Testis (tissue), 2 donors: ENCODE measurements at regions not wholly inside any gene's neighbourhood (a gene's known extent, or its start where the extent isn't known, plus 50 kb on each side); places are given as distances from the start of the nearest gene placed in this dataset.

ENCODE experiments used
- DNase-seq: peaks from one replicate; pipeline ENCODE4 v3.0.0-alpha.2; 2019
- H3K27ac ChIP-seq, 2 donors: fragments of 200-600 bp; sonication (generic); one replicate each; pipeline ENCODE4 v1.5.1; 2019
- H3K27me3 ChIP-seq: fragments of 200-600 bp; sonication (generic); one replicate; pipeline ENCODE4 v1.5.1; 2019
- H3K36me3 ChIP-seq: fragments of 200-600 bp; sonication (generic); one replicate; pipeline ENCODE4 v1.5.1; 2017; ENCODE audit warnings: low read depth; ENCODE audit errors: missing control alignments
- H3K4me1 ChIP-seq: fragments of 200-600 bp; sonication (generic); one replicate; pipeline ENCODE4 v1.5.1; 2019
- H3K4me3 ChIP-seq, 2 donors: fragments of 200-600 bp; sonication (generic); one replicate each; pipeline ENCODE4 v1.5.1; 2017 to 2019
- H3K9me3 ChIP-seq: fragments of 200-600 bp; sonication (generic); one replicate; pipeline ENCODE4 v1.5.1; 2017
- CTCF ChIP-seq, 3 experiments: fragments of 450-650 bp in 2 of 3; fragments of 200-600 bp in 1 of 3; sonication (generic) in 1 of 3; IDR thresholded peaks; one replicate each; pipeline ENCODE4 v1.5.1; 2016 to 2019; ENCODE audit warnings: antibody characterized with exemption in 3 of 3, mild to moderate bottlenecking in 2 of 3, moderate library complexity in 1 of 3
- POLR2A ChIP-seq: fragments of 450-650 bp; IDR thresholded peaks from one replicate; pipeline ENCODE4 v1.6.1; 2017; ENCODE audit warnings: antibody characterized with exemption, mild to moderate bottlenecking, moderate library complexity
- WGBS, 2 donors: methylation state at CpG; one replicate each; pipeline ENCODE4 v1.1.5; 2018; 5-methylcytosine and 5-hydroxymethylcytosine counted together
- intact Hi-C: fragments of 100-400 bp; cut with DNase I; formaldehyde crosslinking; loops from one replicate; pipeline ENCODE4 v1.15.1; 2023; ENCODE audit warnings: low total_unique reads

- no peak for DNase-seq
- WGBS, 2 donors = 60 to 62% methylated on average over 2 of the region's 2 CpGs
- Histone ChIP-seq H3K27ac (no peak overlapping the region), H3K9me3 (no peaks in the 10 kb centered on the region), H3K27me3 (no peaks in the 10 kb centered on the region), H3K4me1 (no peaks in the 10 kb centered on the region), H3K36me3 (no peaks in the 10 kb centered on the region), H3K4me3 (no peak overlapping the region)
- intact Hi-C loops = no loop called here
- TF ChIP-seq CTCF (IDR thresholded peaks at IDR 0.05) (no peak), POLR2A (no peak)
Measured at GRCh38 chr14:55928276-55928675, 189.9 kb upstream of the PELI2 start.

DNA sequence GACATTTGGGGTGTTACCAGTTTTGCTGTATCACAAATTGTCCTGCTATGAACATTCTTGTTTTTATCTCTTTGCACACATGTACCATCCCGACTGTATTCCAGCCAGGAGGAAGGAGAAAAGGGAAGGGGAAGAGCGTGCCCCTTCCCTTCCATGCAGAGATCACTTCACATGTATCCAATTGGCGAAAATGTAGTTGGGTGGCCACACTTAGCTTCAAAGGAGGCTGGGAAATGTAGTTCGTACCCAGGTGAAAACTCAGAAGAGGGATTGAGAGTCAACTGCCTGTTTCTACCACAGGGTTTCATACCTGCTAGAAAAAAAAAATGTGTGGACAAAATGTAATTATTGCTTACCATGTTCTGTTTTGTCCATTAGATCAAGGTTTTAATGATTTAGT is 189.1 kb upstream of the PELI2 start:
- intact Hi-C loops = no loop called here
- H3K4me1 ChIP-seq = no peaks in the 10 kb centered on the region
- no peaks in the 10 kb centered on the region for H3K27me3 ChIP-seq
- WGBS, 2 donors = 76 to 79% methylated on average over 4 of the region's 4 CpGs
- no peak for DNase-seq
- H3K36me3 ChIP-seq = no peaks in the 10 kb centered on the region
- H3K4me3 ChIP-seq = no peak overlapping the region
- H3K27ac ChIP-seq = no peak overlapping the region
- H3K9me3 ChIP-seq = no peaks in the 10 kb centered on the region
- TF ChIP-seq POLR2A = no peak
- TF ChIP-seq CTCF (IDR thresholded peaks at IDR 0.05) = no peak

DNA sequence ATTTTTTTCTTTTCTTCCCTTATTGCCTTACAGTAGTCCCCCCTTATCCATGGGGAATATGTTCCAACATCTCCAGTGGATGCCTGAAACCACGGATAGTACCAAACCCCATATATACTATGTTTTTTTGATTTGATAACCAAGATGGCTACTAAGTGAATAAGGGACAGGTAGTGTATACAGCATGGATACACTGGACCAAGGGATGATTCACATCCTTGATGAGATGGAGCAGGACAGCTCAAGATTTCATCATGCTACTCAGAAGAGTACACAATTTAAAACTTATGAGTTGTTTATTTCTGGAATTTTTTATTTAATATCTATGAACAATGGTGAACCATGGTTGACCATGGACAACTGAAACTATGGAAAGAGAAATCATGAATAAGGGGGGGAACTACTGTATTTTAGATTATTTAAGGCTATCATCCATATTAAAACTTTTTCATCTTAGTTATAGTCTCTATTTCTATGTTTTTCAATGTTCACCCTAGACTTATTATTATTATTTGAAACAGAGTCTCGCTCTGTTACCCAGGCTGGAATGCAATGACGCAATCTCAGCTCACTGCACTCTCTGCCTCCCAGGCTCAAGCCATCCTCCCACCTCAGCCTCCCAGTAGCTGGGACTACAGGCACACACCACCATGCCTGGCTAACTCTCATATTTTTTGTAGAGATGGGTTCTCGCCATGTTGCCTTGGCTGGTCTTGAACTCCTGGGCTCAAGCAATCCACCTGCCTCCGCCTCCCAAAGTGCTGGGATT is 188.0 kb upstream of the PELI2 start:
- no peaks in the 10 kb centered on the region for H3K36me3 ChIP-seq
- no peak overlapping the region for H3K27ac ChIP-seq
- 89 to 97% methylated on average over 5 of the region's 5 CpGs for WGBS, 2 donors
- no peaks in the 10 kb centered on the region for H3K27me3 ChIP-seq
- intact Hi-C loops = no loop called here
- no peak for DNase-seq
- no peaks in the 10 kb centered on the region for H3K4me1 ChIP-seq
- H3K9me3 ChIP-seq = no peaks in the 10 kb centered on the region
- H3K4me3 ChIP-seq = no peak overlapping the region
- TF ChIP-seq POLR2A (no peak), CTCF (IDR thresholded peaks at IDR 0.05) (no peak)

- Histone ChIP-seq H3K36me3 (no peaks in the 10 kb centered on the region), H3K27me3 (no peaks in the 10 kb centered on the region), H3K4me1 (no peaks in the 10 kb centered on the region), H3K27ac (no peak overlapping the region), H3K9me3 (no peaks in the 10 kb centered on the region), H3K4me3 (no peak overlapping the region)
- DNase-seq = no peak
- no peak for TF ChIP-seq CTCF (IDR thresholded peaks at IDR 0.05)
- 53 to 56% methylated on average over 3 of the region's 3 CpGs for WGBS, 2 donors
- intact Hi-C loops = no loop called here
Measured at GRCh38 chr14:55936691-55937090, 181.5 kb upstream of the PELI2 start.

- DNase-seq = no peak
- no peaks in the 10 kb centered on the region for H3K4me1 ChIP-seq
- H3K9me3 ChIP-seq = no peaks in the 10 kb centered on the region
- H3K27me3 ChIP-seq = no peaks in the 10 kb centered on the region
- no peak overlapping the region for H3K27ac ChIP-seq
- H3K36me3 ChIP-seq = no peaks in the 10 kb centered on the region
- TF ChIP-seq CTCF (IDR thresholded peaks at IDR 0.05) (no peak), POLR2A (no peak)
- H3K4me3 ChIP-seq = no peak overlapping the region
- intact Hi-C loops = no loop called here
- WGBS, 2 donors = 93 to 95% methylated on average over 10 of the region's 10 CpGs
Measured at GRCh38 chr14:55938249-55938791, 179.9 kb upstream of the PELI2 start.
